SKM-1 (cell line): ENCODE measurements at regions not wholly inside any gene's neighbourhood (a gene's known extent, or its start where the extent isn't known, plus 50 kb on each side); places are given as distances from the start of the nearest gene placed in this dataset.
"Not testable (repeated sequence)": the region's sequence is repeated elsewhere in the genome, so short reads cannot be mapped to it uniquely, and the experiment has no call there.

Experiments
- DNase-seq: peaks from one replicate; lab custom pipeline; 2025; ENCODE audit not compliant: unreplicated experiment; lab: John Stamatoyannopoulos, UW

- not testable (repeated sequence) for DNase-seq
Observed at GRCh38 chr12:60234611-60235195, 638.9 kb downstream of the SLC16A7 start.

- DNase-seq: no peak
Observed at GRCh38 chr12:60235261-60235660, 639.4 kb downstream of the SLC16A7 start.

DNA sequence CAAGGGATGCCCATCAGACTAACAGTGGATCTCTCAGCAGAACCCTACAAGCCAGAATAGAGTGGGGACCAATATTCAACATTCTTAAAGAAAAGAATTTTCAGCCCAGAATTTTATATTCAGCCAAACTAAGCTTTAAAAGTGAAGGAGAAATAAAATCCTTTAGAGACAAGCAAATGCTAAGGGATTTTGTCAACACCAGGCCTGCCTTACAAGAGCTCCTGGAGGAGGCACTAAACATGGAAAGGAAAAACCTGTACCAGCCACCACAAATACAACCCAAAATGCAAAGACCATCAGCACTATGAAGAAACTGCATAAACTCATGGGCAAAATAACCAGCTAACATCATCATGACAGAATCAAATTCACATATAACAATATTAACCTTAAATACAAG is 640.6 kb downstream of the SLC16A7 start:
- DNase-seq: not testable (repeated sequence)

GRCh38 chr12:60240891-60241290 is 645.1 kb downstream of the SLC16A7 start:
- no peak for DNase-seq

- no peak for DNase-seq
Observed at GRCh38 chr12:60251091-60251490, 655.3 kb downstream of the SLC16A7 start.

DNA sequence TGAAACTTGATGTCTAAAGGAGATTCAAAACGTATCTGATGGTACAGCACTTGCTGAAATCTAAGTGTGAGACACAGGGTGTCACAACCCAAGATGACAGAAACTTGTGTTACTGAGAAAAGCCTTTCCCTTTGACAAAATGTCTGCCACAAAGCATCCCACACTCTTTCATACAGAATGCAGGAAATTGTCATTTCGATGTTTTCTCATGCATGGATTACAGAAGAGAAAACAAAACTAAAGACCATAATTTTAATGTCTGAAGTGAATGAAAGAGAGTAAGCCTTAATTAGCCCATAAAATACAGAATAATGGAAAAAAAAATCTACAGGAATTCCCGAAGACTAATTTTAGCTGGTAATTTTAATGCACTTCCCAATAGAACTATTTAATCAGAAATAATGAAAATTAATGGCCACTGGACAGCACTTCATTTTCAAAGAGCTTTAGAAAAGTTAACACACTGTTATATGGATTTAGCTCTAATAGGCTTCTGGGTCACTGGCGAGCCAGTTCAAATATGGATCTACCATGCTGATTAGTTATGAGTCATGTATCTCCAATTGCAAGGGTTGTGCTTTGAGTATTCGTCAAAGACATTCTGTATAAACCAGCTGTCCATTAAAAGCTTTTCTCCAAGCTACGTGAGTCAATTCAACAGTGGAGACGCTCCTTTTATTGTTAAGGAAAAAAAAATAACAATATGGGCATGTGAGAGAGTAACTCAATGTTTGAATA is 656.7 kb downstream of the SLC16A7 start:
- DNase-seq: no peak

GRCh38 chr12:60255044-60255443 is 659.2 kb downstream of the SLC16A7 start:
- DNase-seq: no peak

- DNase-seq: no peak
Observed at GRCh38 chr12:60257063-60257462, 661.2 kb downstream of the SLC16A7 start.

DNA sequence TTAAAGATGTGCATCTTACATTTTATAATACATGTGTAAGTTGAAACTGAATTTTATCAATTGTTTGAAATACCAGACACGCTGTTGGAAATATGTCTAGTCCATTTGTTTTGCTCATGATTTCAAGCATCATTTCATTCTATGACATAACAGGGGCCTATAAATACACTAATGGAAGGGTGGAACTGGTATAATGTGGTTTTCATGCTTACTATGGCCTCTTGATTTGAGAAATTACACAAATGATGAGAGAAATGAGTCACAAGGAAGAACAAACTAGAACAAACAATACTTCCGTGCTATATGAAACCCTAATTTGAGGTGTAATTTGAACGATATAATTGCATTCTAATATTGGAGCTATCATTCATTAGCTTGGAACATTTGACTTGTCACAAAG is 663.4 kb downstream of the SLC16A7 start:
- no peak for DNase-seq

DNA sequence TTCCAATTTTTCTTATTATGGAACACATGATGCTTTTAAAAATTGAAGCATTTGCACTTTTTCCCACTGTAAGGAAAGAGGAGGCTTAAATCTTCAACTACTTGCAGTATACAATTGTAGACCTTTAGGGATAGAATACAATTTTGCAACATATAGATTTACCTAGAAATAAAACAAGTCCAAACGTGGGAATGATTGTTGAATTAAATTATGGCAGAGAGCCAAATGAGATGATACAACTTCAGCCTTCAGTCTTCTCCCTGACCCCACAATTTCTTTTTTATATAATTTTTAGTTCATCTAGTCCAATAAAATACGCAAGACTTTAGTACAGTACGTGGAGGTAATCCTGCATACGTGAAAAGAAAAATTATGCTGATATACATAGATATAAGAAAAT is 666.5 kb downstream of the SLC16A7 start:
- no peak for DNase-seq

DNA sequence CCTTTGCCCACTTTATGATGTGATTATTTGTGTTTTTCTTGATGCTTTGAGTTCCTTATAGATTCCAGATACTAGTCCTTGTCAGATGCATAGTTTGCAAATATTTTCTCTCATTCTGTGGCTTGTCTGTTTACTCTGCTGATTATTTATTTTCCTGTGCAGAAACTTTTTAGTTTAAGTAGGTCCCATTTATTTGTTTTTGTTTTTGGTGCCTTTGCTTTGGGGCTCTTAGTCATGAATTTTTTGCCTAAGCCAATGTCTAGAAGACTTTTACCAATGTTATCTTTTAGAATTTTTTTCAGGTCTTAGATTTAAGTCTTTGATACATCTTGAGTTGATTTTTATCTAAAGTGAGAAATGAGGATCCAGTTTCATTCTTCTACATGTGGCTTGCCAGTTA is 667.3 kb downstream of the SLC16A7 start:
- DNase-seq: no peak

- no peak for DNase-seq
Observed at GRCh38 chr12:60263836-60264493, 668.1 kb downstream of the SLC16A7 start.

DNA sequence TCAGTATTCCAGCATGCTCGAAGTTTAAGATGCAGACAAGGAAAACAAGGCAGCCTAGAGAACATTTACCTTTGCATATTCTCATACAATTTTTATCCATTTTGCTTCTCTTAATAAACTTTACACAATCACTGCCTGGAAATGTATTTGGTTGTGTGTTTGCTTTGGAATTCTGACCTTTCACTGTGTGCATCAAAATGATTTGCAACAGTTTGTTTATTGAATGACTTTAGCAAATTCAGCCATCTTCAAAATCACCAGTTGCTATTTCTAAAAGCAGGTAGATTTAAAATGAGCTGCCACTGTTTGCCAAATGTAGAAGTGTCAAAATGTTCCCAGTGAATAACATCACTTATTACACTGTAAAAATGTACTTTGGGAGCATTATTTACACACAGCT is 669.9 kb downstream of the SLC16A7 start:
- no peak for DNase-seq

GRCh38 chr12:60266381-60266852 is 670.6 kb downstream of the SLC16A7 start:
- DNase-seq: no peak

DNA sequence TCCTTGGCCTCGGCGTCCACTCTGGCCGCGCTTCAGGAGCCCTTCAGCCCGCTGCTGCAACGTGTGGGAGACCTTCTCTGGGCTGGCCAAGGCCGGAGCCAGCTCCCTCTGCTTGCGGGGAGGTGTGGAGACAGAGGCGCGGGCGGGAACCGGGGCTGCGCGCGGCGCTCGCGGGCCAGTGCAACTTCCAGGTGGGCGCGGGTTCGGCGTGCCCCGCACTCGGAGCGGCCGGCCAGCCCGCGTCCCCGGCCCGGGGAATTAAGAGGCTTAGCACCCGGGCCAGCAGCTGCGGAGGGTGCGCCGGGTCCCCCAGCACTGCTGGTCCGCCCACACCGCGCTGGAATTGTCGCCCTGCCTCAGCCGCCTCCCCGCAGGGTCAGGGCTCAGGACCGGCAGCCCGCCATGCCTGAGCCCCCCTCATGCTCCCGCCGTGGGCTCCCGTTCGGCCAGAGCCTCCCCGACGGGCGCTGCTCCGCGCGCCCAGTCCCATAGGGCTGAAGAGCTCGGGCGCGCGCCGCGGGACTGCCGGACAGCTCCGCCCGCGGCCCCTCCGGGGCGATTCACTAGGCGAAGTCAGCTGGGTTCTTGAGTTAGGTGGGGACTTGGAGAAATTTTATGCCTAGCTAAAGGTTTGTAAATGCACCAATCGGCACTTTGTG is 673.9 kb downstream of the SLC16A7 start:
- no peak for DNase-seq

- no peak for DNase-seq
Observed at GRCh38 chr12:60271816-60272215, 676.0 kb downstream of the SLC16A7 start.

GRCh38 chr12:60278209-60278608 is 682.4 kb downstream of the SLC16A7 start:
- no peak for DNase-seq

GRCh38 chr12:60279221-60279620 is 683.4 kb downstream of the SLC16A7 start:
- DNase-seq: no peak

DNA sequence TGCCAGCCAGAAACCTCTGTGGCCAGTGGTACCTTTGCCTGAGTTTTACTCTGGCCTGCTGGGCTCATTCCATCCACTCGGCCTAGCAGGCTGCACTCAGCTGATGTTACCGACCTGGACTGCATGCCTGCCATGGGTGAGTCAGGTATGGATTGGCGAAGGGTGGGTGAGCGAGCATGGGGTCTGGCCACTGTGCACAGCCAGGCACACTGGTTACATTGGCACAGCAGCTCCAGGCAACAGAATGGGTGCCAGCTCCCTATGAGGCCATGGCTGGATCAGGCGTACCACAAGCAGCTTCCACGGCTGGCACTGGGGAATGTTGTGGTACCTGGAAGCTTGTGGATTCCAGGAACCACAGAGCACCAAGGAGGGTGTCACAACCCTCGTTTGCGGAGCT is 685.7 kb downstream of the SLC16A7 start:
- no peak for DNase-seq

- DNase-seq: no peak
Observed at GRCh38 chr12:60290532-60290931, 694.7 kb downstream of the SLC16A7 start.

GRCh38 chr12:60308366-60308991 is 712.6 kb downstream of the SLC16A7 start:
- no peak for DNase-seq
